Mesenchymal stem cell (in vitro differentiated cells and primary cell): ENCODE measurements at regions not wholly inside any gene's neighbourhood (a gene's known extent, or its start where the extent isn't known, plus 50 kb on each side); places are given as distances from the start of the nearest gene placed in this dataset.

Experiments used
- DNase-seq: peaks from one replicate; pipeline ENCODE4 v3.0.0-alpha.2; 2013
- H2AFZ ChIP-seq: one replicate; pipeline ENCODE4 v1.6.1; 2013; ENCODE audit warnings: low read depth, mild to moderate bottlenecking, control low read depth, inconsistent platforms, low read length, moderate library complexity
- H2AK5ac ChIP-seq: 2 replicates; pipeline ENCODE4 v1.6.1; 2013; ENCODE audit warnings: low read length, moderate library complexity, mild to moderate bottlenecking, inconsistent platforms; ENCODE audit not compliant: severe bottlenecking
- H2BK120ac ChIP-seq: one replicate; pipeline ENCODE4 v1.6.1; 2013; ENCODE audit warnings: low read depth, mild to moderate bottlenecking, inconsistent platforms, low read length, moderate library complexity
- H2BK12ac ChIP-seq, 2 experiments: one replicate each; pipeline ENCODE4 v1.6.1; 2013; ENCODE audit warnings: inconsistent platforms in 2 of 2, low read length in 2 of 2, mild to moderate bottlenecking in 2 of 2, moderate library complexity in 2 of 2, control low read depth in 1 of 2
- H2BK15ac ChIP-seq: one replicate; pipeline ENCODE4 v1.6.1; 2013; ENCODE audit warnings: mild to moderate bottlenecking, low read depth, inconsistent platforms; ENCODE audit not compliant: poor library complexity, severe bottlenecking
- H2BK5ac ChIP-seq: 2 replicates; pipeline ENCODE4 v1.6.1; 2013; ENCODE audit warnings: low read depth, mild to moderate bottlenecking, low read length, control low read depth, inconsistent platforms; ENCODE audit not compliant: poor library complexity, severe bottlenecking
- H3K14ac ChIP-seq, 2 experiments: one replicate each; pipeline ENCODE4 v1.6.1; 2013; ENCODE audit warnings: inconsistent platforms in 2 of 2, low read length in 2 of 2, control low read depth in 1 of 2, mild to moderate bottlenecking in 1 of 2, moderate library complexity in 1 of 2
- H3K18ac ChIP-seq, 2 experiments: one replicate each; pipeline ENCODE4 v1.6.1; 2013; ENCODE audit warnings: inconsistent platforms in 2 of 2, low read length in 2 of 2, control low read depth in 1 of 2, low read depth in 1 of 2, mild to moderate bottlenecking in 1 of 2
- H3K23ac ChIP-seq, 2 experiments: one replicate each; pipeline ENCODE4 v1.6.1; 2013; ENCODE audit warnings: inconsistent platforms in 2 of 2, low read length in 2 of 2, mild to moderate bottlenecking in 2 of 2, moderate library complexity in 2 of 2, control low read depth in 1 of 2
- H3K27ac ChIP-seq: 2 replicates; pipeline ENCODE4 v1.5.1; 2013; ENCODE audit warnings: mild to moderate bottlenecking, moderate library complexity, low read length, control low read depth, inconsistent platforms; ENCODE audit not compliant: poor library complexity, severe bottlenecking
- H3K27me3 ChIP-seq, 2 experiments: 2 replicates each; pipeline versions ENCODE4 v1.6.1 to v1.7.0; 2013; ENCODE audit warnings: low read length in 2 of 2, mild to moderate bottlenecking in 2 of 2, moderate library complexity in 2 of 2, control low read depth in 1 of 2, inconsistent platforms in 1 of 2; ENCODE audit not compliant: control insufficient read depth in 1 of 2, insufficient read depth in 1 of 2
- H3K36me3 ChIP-seq, 2 experiments: 2 replicates each; pipeline versions ENCODE4 v1.6.1 to v1.7.0; 2013; ENCODE audit warnings: low read length in 2 of 2, control low read depth in 1 of 2, inconsistent platforms in 1 of 2, low read depth in 1 of 2, mild to moderate bottlenecking in 1 of 2; ENCODE audit not compliant: insufficient read depth in 2 of 2, control insufficient read depth in 1 of 2
- H3K4ac ChIP-seq, 2 experiments: one replicate each; pipeline ENCODE4 v1.6.1; 2013; ENCODE audit warnings: inconsistent platforms in 2 of 2, low read length in 2 of 2, mild to moderate bottlenecking in 2 of 2, moderate library complexity in 2 of 2, control low read depth in 1 of 2, low read depth in 1 of 2
- H3K4me1 ChIP-seq: 2 replicates; pipeline ENCODE4 v1.6.1; 2013; ENCODE audit warnings: low read depth, low read length, control low read depth; ENCODE audit not compliant: control insufficient read depth, insufficient read depth
- H3K4me2 ChIP-seq: 2 replicates; pipeline ENCODE4 v1.6.1; 2013; ENCODE audit warnings: low read length, mild to moderate bottlenecking, inconsistent platforms; ENCODE audit not compliant: poor library complexity, severe bottlenecking
- H3K4me3 ChIP-seq, 2 experiments: 2 replicates each; pipeline versions ENCODE4 v1.5.1 to v1.7.0; 2013; ENCODE audit warnings: low read length in 2 of 2, mild to moderate bottlenecking in 2 of 2, control low read depth in 1 of 2, low read depth in 1 of 2; ENCODE audit not compliant: insufficient read depth in 1 of 2
- H3K79me1 ChIP-seq: replicated peaks from 2 replicates; pipeline ENCODE4 v1.6.1; 2013; ENCODE audit warnings: mild to moderate bottlenecking, control low read depth, low read length, inconsistent platforms; ENCODE audit not compliant: poor library complexity, severe bottlenecking
- H3K9ac ChIP-seq: 2 replicates; pipeline ENCODE4 v1.7.0; 2013; ENCODE audit warnings: mild to moderate bottlenecking, low read length, moderate library complexity
- H3K9me3 ChIP-seq: 2 replicates; pipeline ENCODE4 v1.7.0; 2013; ENCODE audit warnings: mild to moderate bottlenecking, low read length; ENCODE audit not compliant: control insufficient read depth
- H4K8ac ChIP-seq: one replicate; pipeline ENCODE4 v1.6.1; 2013; ENCODE audit warnings: inconsistent platforms, mild to moderate bottlenecking, low read length, moderate library complexity
- H4K91ac ChIP-seq: one replicate; pipeline ENCODE4 v1.6.1; 2013; ENCODE audit warnings: mild to moderate bottlenecking, low read length, inconsistent platforms
- WGBS: methylation state at CpG from one replicate; pipeline ENCODE4 v1.1.7; 2013; ENCODE audit warnings: mixed read lengths; 5-methylcytosine and 5-hydroxymethylcytosine counted together

DNA sequence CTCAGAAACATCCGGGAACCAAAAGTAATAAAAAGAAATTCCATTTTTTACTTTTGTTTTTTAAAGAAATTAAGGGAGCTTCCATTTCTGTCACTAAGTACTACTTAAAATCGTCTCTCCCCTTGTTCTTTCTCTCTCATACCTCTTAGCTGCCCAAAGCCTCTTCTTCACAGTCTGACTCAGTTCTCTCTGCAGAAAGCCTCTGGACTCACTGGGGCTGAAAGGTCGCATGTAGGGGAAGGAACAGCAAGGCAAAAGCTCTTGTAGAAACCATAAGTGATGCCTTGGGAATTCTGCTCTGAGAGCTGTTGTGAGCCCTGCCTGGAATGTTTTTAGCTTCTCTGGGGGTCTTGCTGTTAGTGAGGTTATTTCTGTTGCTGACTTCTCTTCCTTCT is 100.8 kb upstream of the RANBP3L start:
- H2AK5ac ChIP-seq = peak overlapping the region; percentile 90
- H3K9ac ChIP-seq = peak overlapping the region; percentile 2
- H3K4me3 ChIP-seq = no peak overlapping the region
- no peak overlapping the region for H3K23ac ChIP-seq
- no peak overlapping the region for H2BK12ac ChIP-seq
- no peak overlapping the region for H3K14ac ChIP-seq
- no peaks in the 10 kb centered on the region for H3K9me3 ChIP-seq
- H3K4ac ChIP-seq = no peak overlapping the region
- H2BK5ac ChIP-seq = peak overlapping the region; percentile 94
- H2BK120ac ChIP-seq = no peak overlapping the region
- no peak overlapping the region for H3K18ac ChIP-seq
- H4K8ac ChIP-seq = no peak overlapping the region
- H3K36me3 ChIP-seq = no peaks in the 10 kb centered on the region
- peaks cover 10% of the 10 kb centered on the region for H3K4me1 ChIP-seq
- H2BK15ac ChIP-seq = no peak overlapping the region
- no peak overlapping the region for H4K91ac ChIP-seq
- H3K27me3 ChIP-seq = no peaks in the 10 kb centered on the region
- H3K4me2 ChIP-seq = no peak overlapping the region
- no peak for DNase-seq
- H2AFZ ChIP-seq = no peak overlapping the region
- H3K27ac ChIP-seq = peak overlapping the region; percentile 100
- H3K79me1 ChIP-seq = no peaks in the 10 kb centered on the region
- 49% methylated on average over 2 of the region's 3 CpGs for WGBS

DNA sequence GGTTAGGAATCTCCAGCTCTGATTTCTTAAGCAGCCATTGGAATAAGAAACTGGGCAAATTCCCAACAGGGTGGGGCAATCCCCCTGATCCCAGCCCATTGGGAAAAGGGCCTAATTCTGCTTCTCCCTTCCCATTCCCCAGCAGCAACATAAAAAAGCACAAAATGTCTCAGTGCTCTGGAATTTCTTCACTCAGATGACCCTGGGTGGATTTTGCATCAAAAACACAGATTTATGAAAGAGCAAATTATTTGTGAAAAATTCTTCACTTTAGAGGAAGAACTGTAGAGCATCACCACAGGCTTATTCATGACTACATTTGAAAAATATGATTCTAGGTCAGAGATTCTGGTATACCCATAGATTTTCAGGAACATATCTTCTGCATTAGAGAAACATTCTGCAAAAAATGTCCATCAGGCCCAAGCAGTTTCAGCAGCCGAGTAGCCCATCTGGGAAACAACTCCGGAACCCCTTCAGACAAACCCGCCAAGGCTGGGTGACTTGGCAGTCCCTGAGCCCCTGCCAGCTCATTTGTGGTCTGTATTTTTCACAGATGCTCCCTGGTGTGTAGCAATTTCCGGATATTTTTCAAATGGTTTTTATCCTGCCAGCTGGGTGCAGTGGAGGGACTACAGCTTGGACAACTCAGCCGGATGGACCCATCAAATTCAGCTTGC is 102.1 kb upstream of the RANBP3L start:
- Histone ChIP-seq H4K91ac (no peak overlapping the region), H3K36me3 (no peaks in the 10 kb centered on the region), H3K4ac (no peak overlapping the region), H3K9me3 (no peaks in the 10 kb centered on the region), H3K4me1 (peaks cover 10% of the 10 kb centered on the region), H3K14ac (no peak overlapping the region), H2BK5ac (peak overlapping the region; percentile 100), H2BK12ac (no peak overlapping the region), H2AFZ (no peak overlapping the region), H3K79me1 (no peaks in the 10 kb centered on the region), H2BK120ac (no peak overlapping the region), H2BK15ac (no peak overlapping the region), H3K27me3 (no peaks in the 10 kb centered on the region), H3K27ac (peak overlapping the region; percentile 100), H3K9ac (peak overlapping the region; percentile 40), H3K18ac (no peak overlapping the region), H3K4me2 (no peak overlapping the region), H3K4me3 (no peak overlapping the region), H4K8ac (no peak overlapping the region), H2AK5ac (peak overlapping the region; percentile 90), H3K23ac (no peak overlapping the region)
- WGBS = 92% methylated on average over 5 of the region's 5 CpGs
- DNase-seq = no peak

DNA sequence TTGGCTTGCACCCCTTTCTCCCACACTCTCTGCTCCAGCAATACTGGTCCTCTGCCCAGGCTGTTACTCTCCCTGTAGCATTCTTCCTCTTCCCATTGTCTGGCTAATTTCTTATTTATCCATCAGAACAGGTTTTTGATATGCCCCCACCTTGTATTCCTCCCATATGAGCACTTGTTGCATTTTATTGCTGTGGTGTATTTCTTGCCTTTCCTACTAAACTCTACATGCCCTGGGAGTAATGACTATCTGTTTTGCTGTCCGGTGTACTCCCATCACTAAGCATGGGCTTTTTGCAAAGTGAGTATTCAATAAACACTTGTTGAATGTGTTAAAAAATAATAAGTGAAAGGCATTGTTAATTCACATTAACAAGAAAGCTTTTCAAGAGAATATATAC is 104.3 kb upstream of the RANBP3L start:
- peak overlapping the region; percentile 68 for H3K27ac ChIP-seq
- H3K9me3 ChIP-seq = no peaks in the 10 kb centered on the region
- H2BK12ac ChIP-seq = no peak overlapping the region
- H3K4me2 ChIP-seq = no peak overlapping the region
- H3K18ac ChIP-seq = no peak overlapping the region
- H2BK5ac ChIP-seq = no peak overlapping the region
- H3K27me3 ChIP-seq = no peaks in the 10 kb centered on the region
- no peak overlapping the region for H3K23ac ChIP-seq
- H2AFZ ChIP-seq = no peak overlapping the region
- no peak overlapping the region for H4K8ac ChIP-seq
- peak overlapping the region; percentile 94 for H2AK5ac ChIP-seq
- no peak overlapping the region for H4K91ac ChIP-seq
- H2BK15ac ChIP-seq = no peak overlapping the region
- H2BK120ac ChIP-seq = no peak overlapping the region
- no peak overlapping the region for H3K14ac ChIP-seq
- peaks cover 10% of the 10 kb centered on the region for H3K4me1 ChIP-seq
- DNase-seq = no peak
- 100% methylated on average over 1 of the region's 1 CpG for WGBS
- no peak overlapping the region for H3K4me3 ChIP-seq
- no peaks in the 10 kb centered on the region for H3K79me1 ChIP-seq
- H3K9ac ChIP-seq = no peak overlapping the region
- no peak overlapping the region for H3K4ac ChIP-seq
- H3K36me3 ChIP-seq = no peaks in the 10 kb centered on the region

DNA sequence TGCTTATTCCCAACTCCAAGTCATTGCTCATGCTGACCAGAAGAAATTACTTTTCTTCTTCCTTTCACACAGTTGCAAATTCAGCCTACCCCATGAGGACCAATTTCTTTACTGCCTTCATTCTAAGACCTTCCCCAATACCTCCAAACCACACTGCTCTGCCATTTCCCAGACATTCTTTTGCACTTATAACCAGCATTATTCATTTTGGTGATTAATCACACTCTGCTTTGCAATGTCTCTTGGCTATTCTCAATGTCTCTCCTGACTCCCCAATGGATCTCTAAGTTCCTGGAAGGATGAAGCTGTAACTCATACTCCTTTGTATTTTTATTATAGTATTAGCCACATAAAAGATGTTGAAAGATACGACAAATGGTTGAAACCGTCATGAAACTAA is 105.7 kb upstream of the RANBP3L start:
- Histone ChIP-seq H3K4ac (no peak overlapping the region), H3K4me2 (no peak overlapping the region), H3K18ac (no peak overlapping the region), H3K27ac (no peak overlapping the region), H3K23ac (no peak overlapping the region), H3K4me1 (peaks cover 10% of the 10 kb centered on the region), H2BK12ac (no peak overlapping the region), H2BK15ac (no peak overlapping the region), H3K14ac (no peak overlapping the region), H2BK5ac (no peak overlapping the region), H3K4me3 (no peak overlapping the region), H2BK120ac (no peak overlapping the region), H4K91ac (no peak overlapping the region), H3K79me1 (no peaks in the 10 kb centered on the region), H2AK5ac (no peak overlapping the region), H3K36me3 (no peaks in the 10 kb centered on the region), H3K9ac (no peak overlapping the region), H4K8ac (no peak overlapping the region), H3K27me3 (no peaks in the 10 kb centered on the region), H2AFZ (no peak overlapping the region), H3K9me3 (no peaks in the 10 kb centered on the region)
- DNase-seq = no peak
- WGBS = no CpG with 5 or more reads among the region's 2 CpGs
